Astrocyte of the cerebellum (primary cell): ENCODE measurements at regions not wholly inside any gene's neighbourhood (a gene's known extent, or its start where the extent isn't known, plus 50 kb on each side); places are given as distances from the start of the nearest gene placed in this dataset.

Source experiments
- DNase-seq: peaks from one replicate; pipeline ENCODE4 v3.0.0-alpha.2; 2011; ENCODE audit warnings: low read depth
- H3K4me3 ChIP-seq: 2 replicates; pipeline ENCODE4 v1.5.1; 2011; ENCODE audit warnings: mild to moderate bottlenecking, low read depth, low read length, moderate library complexity
- in situ Hi-C: cut with HindIII; loops from 2 replicates; pipeline ENCODE4 v1.10.0; 2017; ENCODE audit warnings: low sequenced_read_pairs
- TF ChIP-seq, protein P1 (sequence below): IDR thresholded peaks from 2 replicates; pipeline ENCODE4 v1.5.1; 2012; ENCODE audit warnings: low read length, low read depth, moderate library complexity, mild to moderate bottlenecking; ENCODE audit errors: missing control alignments

DNA sequence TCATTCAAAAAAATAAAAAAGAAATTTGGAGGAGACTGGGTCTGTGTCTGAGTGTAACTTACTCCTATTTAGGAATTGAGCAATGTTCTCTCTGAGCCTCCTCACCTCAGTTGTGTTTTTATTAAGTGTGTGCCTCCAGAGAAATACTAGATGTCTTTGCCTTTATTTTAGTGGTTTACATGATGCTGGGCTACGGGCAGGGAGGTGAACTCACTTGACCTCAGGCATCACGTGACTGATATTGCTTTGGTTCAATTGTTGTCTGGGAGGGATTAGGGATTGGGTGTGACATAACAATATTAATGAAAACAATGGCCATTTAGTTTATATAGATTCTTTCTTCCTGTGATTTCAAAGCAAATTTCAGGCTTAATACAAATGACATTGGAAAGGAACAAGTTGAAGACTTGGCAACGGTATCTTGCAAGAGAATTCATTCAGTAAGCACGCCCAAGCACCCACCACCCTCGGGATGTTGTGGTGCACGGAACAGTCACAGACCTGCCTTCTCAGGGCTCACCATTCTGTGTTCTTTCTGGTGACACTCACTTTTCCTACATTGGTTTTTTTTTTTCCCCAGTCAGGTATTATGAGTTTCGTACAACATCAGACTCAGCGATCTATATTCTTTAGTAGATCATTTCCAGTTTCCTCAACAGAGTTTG lies 77.5 kb downstream of the BMP4 start:
- no peak overlapping the region for H3K4me3 ChIP-seq
- TF ChIP-seq, protein P1, sequence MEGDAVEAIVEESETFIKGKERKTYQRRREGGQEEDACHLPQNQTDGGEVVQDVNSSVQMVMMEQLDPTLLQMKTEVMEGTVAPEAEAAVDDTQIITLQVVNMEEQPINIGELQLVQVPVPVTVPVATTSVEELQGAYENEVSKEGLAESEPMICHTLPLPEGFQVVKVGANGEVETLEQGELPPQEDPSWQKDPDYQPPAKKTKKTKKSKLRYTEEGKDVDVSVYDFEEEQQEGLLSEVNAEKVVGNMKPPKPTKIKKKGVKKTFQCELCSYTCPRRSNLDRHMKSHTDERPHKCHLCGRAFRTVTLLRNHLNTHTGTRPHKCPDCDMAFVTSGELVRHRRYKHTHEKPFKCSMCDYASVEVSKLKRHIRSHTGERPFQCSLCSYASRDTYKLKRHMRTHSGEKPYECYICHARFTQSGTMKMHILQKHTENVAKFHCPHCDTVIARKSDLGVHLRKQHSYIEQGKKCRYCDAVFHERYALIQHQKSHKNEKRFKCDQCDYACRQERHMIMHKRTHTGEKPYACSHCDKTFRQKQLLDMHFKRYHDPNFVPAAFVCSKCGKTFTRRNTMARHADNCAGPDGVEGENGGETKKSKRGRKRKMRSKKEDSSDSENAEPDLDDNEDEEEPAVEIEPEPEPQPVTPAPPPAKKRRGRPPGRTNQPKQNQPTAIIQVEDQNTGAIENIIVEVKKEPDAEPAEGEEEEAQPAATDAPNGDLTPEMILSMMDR = no peak
- DNase-seq = no peak

GRCh38 chr14:53875324-53875897 lies 81.2 kb downstream of the BMP4 start:
- H3K4me3 ChIP-seq = no peak overlapping the region
- no peak for DNase-seq
- TF ChIP-seq, protein P1 = no peak
- in situ Hi-C loops = no loop called here

More for the DNA sequence above, 77.5 kb downstream of the BMP4 start:
- in situ Hi-C loops = no loop called here

- no peak overlapping the region for H3K4me3 ChIP-seq
- no peak for DNase-seq
- TF ChIP-seq, protein P1 = no peak
- in situ Hi-C loops = no loop called here
Observed at GRCh38 chr14:53874704-53875103, 81.9 kb downstream of the BMP4 start.

DNA sequence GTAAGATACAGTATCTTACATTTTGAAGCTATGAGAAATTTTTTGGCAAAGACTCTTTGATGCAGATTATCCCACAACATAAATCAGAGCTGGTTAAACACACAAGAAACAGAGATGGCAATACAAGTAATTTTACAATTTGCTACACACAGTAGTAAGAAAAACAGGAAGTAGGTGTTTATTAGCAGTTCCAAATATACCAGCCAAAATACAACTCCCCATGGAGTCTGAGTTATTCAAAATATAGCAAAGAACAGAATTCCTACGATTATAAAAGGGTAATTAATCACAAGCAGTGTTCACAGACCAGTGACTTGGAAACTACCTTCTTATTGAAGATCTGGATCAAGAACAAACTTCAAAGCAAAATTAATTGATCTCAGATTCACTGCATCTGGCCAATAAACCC lies 83.9 kb downstream of the BMP4 start:
- in situ Hi-C loops = no loop called here
- peak; percentile 51 for DNase-seq
- TF ChIP-seq, protein P1 = no peak
- no peak overlapping the region for H3K4me3 ChIP-seq

- TF ChIP-seq, protein P1 = no peak
- DNase-seq = no peak
- in situ Hi-C loops = no loop called here
- no peak overlapping the region for H3K4me3 ChIP-seq
Observed at GRCh38 chr14:53871951-53872350, 84.7 kb downstream of the BMP4 start.

DNA sequence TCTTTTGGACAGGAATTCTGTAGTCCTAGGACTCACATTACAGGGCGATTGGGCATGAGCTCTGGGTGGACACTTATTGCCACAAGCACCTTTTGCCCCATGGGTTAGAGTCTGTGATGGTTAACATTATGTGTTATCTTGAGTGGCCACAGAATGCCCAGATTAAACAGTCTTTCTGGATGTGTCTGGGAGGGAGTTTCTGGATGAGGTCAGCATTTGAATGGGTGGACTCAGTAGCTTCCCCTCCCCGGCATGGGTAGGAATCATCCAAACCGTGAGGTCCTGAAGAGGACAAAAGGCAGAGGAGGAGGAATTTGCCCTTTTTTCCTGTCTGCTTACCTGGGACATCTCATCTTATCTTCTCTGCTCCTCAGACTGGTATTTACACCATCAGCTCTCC lies 85.6 kb downstream of the BMP4 start:
- no peak for DNase-seq
- TF ChIP-seq, protein P1 = no peak
- in situ Hi-C loops = no loop called here
- no peak overlapping the region for H3K4me3 ChIP-seq
